Iris pigment epithelial cell (primary cell): ENCODE measurements at regions not wholly inside any gene's neighbourhood (a gene's known extent, or its start where the extent isn't known, plus 50 kb on each side); places are given as distances from the start of the nearest gene placed in this dataset.
"Not testable (repeated sequence)": the region's sequence is repeated elsewhere in the genome, so short reads cannot be mapped to it uniquely, and the experiment has no call there.

Source experiments
- DNase-seq: peaks from one replicate; pipeline ENCODE4 v3.0.0-alpha.2; 2011; ENCODE audit warnings: low read depth

- no peak for DNase-seq
Measured at GRCh38 chr1:29936031-29936544, 699.8 kb downstream of the PTPRU start.

GRCh38 chr1:29934255-29934772 is 698.0 kb downstream of the PTPRU start:
- no peak for DNase-seq

- DNase-seq = no peak
Measured at GRCh38 chr1:29933067-29933466, 696.7 kb downstream of the PTPRU start.

- DNase-seq = no peak
Measured at GRCh38 chr1:29932626-29933025, 696.3 kb downstream of the PTPRU start.

GRCh38 chr1:29931477-29932175 is 695.3 kb downstream of the PTPRU start:
- DNase-seq = no peak

GRCh38 chr1:29925058-29925457 is 688.7 kb downstream of the PTPRU start:
- DNase-seq = no peak

- no peak for DNase-seq
Measured at GRCh38 chr1:29924017-29924431, 687.7 kb downstream of the PTPRU start.

- DNase-seq = no peak
Measured at GRCh38 chr1:29921741-29922140, 685.4 kb downstream of the PTPRU start.

- no peak for DNase-seq
Measured at GRCh38 chr1:29920784-29921183, 684.5 kb downstream of the PTPRU start.

GRCh38 chr1:29920316-29920715 is 684.0 kb downstream of the PTPRU start:
- DNase-seq = no peak

- DNase-seq = not testable (repeated sequence)
Measured at GRCh38 chr1:29919041-29919440, 682.7 kb downstream of the PTPRU start.

- no peak for DNase-seq
Measured at GRCh38 chr1:29916656-29917369, 680.5 kb downstream of the PTPRU start.

- DNase-seq = no peak
Measured at GRCh38 chr1:29914936-29915335, 678.6 kb downstream of the PTPRU start.

- DNase-seq = peak; percentile 50
Measured at GRCh38 chr1:29912425-29912824, 676.1 kb downstream of the PTPRU start.

GRCh38 chr1:29909962-29910361 is 673.6 kb downstream of the PTPRU start:
- no peak for DNase-seq

- DNase-seq = no peak
Measured at GRCh38 chr1:29907596-29907995, 671.3 kb downstream of the PTPRU start.

- DNase-seq = no peak
Measured at GRCh38 chr1:29906927-29907326, 670.6 kb downstream of the PTPRU start.

GRCh38 chr1:29903548-29904166 is 667.3 kb downstream of the PTPRU start:
- DNase-seq = no peak

GRCh38 chr1:29901624-29902325 is 665.5 kb downstream of the PTPRU start:
- no peak for DNase-seq

- no peak for DNase-seq
Measured at GRCh38 chr1:29900712-29901111, 664.4 kb downstream of the PTPRU start.

- no peak for DNase-seq
Measured at GRCh38 chr1:29900104-29900679, 663.9 kb downstream of the PTPRU start.
